Calu3 (cell line): ENCODE measurements at regions not wholly inside any gene's neighbourhood (a gene's known extent, or its start where the extent isn't known, plus 50 kb on each side); places are given as distances from the start of the nearest gene placed in this dataset.

Source experiments
- BruUV-seq: library from RNA; stranded (reverse); fragments of 400-500 nt; replicated peaks from 2 replicates; lab custom pipeline; 2021; lab: Mats Ljungman, UMichigan
- CTCF ChIA-PET: fragments of 300-600 bp; sonication (Branson Sonifier 250); formaldehyde crosslinking; loops from one replicate; lab custom pipeline; 2022; ENCODE audit warnings: antibody characterized with exemption; lab: Charles Lee
- DNase-seq: peaks from one replicate; pipeline ENCODE4 v3.0.0; 2022
- H3K27ac Mint-ChIP-seq: one replicate; pipeline ENCODE4 v1.8.0; 2022; ENCODE audit warnings: mixed read lengths; ENCODE audit not compliant: unreplicated experiment
- H3K27me3 Mint-ChIP-seq: one replicate; pipeline ENCODE4 v1.8.0; 2022; ENCODE audit warnings: mixed read lengths; ENCODE audit not compliant: unreplicated experiment
- H3K36me3 Mint-ChIP-seq: one replicate; pipeline ENCODE4 v1.8.0; 2022; ENCODE audit warnings: mild to moderate bottlenecking, moderate library complexity, mixed read lengths; ENCODE audit not compliant: insufficient read depth, unreplicated experiment
- H3K4me1 Mint-ChIP-seq: one replicate; pipeline ENCODE4 v1.8.0; 2022; ENCODE audit warnings: mild to moderate bottlenecking, low read depth, mixed read lengths; ENCODE audit not compliant: unreplicated experiment
- H3K4me3 Mint-ChIP-seq: one replicate; pipeline ENCODE4 v1.8.0; 2022; ENCODE audit warnings: mild to moderate bottlenecking, low read depth, moderate library complexity, mixed read lengths; ENCODE audit not compliant: unreplicated experiment
- H3K9me3 Mint-ChIP-seq: one replicate; pipeline ENCODE4 v1.8.0; 2022; ENCODE audit warnings: low read depth, mixed read lengths; ENCODE audit not compliant: unreplicated experiment
- intact Hi-C: fragments of 100-400 bp; cut with micrococcal nuclease; formaldehyde crosslinking; loops from one replicate; pipeline ENCODE4 v1.10.0; 2022; ENCODE audit not compliant: unreplicated experiment
- TF ChIP-seq, protein P1 (sequence below): fragments of 200-600 bp; IDR thresholded peaks from one replicate; pipeline ENCODE4 v1.8.0; 2022; ENCODE audit warnings: antibody characterized with exemption; ENCODE audit not compliant: unreplicated experiment

DNA sequence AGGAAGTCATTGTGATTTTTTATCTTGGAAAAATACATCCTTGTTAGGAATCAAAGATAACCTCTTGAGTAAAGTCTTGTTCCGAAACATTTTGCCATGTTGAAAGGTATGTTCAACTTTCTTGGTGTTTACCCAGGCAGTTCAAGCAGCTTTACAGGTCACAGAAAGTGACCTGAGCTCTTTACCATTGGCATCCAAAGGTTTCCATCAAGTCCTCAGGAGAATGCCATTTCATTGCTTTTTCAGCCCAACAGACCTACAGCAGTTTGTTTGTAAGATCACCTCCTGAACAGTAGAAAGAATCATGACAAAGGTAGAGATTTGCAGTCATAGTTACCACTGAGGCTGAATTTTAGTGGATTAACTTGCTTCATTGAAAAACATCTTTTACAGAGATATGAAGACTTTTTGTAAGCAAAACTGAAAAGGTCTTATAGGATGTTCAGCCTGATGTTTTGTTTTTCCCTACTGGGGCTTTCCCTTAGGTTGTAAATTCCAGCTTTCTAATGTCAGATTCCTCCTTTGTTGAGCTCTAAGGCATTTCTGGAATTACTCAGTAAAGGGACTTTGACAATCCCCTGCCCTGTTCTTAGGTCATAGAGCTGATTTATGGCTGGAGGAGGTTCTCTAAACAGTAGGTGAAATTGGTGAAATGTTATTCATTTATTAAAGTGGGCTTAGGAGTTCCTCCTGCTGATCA, 236.8 kb upstream of the RBMS1 start:
- no TSS peak for BruUV-seq
- intact Hi-C loops = no loop called here
- Mint-ChIP-seq H3K36me3 (no peaks in the 10 kb centered on the region), H3K9me3 (peaks cover 8% of the 10 kb centered on the region), H3K27me3 (no peaks in the 10 kb centered on the region), H3K27ac (no peak overlapping the region), H3K4me1 (no peaks in the 10 kb centered on the region), H3K4me3 (no peak overlapping the region)
- TF ChIP-seq, protein P1, sequence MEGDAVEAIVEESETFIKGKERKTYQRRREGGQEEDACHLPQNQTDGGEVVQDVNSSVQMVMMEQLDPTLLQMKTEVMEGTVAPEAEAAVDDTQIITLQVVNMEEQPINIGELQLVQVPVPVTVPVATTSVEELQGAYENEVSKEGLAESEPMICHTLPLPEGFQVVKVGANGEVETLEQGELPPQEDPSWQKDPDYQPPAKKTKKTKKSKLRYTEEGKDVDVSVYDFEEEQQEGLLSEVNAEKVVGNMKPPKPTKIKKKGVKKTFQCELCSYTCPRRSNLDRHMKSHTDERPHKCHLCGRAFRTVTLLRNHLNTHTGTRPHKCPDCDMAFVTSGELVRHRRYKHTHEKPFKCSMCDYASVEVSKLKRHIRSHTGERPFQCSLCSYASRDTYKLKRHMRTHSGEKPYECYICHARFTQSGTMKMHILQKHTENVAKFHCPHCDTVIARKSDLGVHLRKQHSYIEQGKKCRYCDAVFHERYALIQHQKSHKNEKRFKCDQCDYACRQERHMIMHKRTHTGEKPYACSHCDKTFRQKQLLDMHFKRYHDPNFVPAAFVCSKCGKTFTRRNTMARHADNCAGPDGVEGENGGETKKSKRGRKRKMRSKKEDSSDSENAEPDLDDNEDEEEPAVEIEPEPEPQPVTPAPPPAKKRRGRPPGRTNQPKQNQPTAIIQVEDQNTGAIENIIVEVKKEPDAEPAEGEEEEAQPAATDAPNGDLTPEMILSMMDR = no peak
- CTCF ChIA-PET = no interaction called here
- no peak for DNase-seq

DNA sequence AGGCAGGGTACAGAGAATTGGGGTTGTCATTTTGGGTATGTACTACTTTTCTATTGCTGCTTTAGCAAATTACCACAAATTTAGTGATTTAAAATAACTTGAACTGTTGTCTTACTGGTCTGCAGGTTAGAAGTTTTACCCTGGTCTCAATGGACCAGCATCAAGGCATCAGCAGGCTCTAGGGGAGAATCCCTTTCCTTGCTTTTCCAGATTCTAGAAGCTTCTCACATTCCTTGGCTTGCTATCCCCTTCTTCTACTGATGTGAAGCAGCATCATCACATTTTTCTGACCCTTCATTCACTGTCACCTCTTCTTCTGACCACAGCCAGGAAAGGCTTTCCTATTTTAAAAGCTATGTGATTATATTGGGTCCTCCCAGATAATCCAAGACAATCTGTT, 237.8 kb upstream of the RBMS1 start:
- intact Hi-C loops = no loop called here
- BruUV-seq = no TSS peak
- H3K36me3 Mint-ChIP-seq = no peaks in the 10 kb centered on the region
- H3K9me3 Mint-ChIP-seq = peaks cover 4% of the 10 kb centered on the region
- DNase-seq = no peak
- peaks cover 6% of the 10 kb centered on the region for H3K4me1 Mint-ChIP-seq
- H3K4me3 Mint-ChIP-seq = no peak overlapping the region
- H3K27me3 Mint-ChIP-seq = no peaks in the 10 kb centered on the region
- no peak overlapping the region for H3K27ac Mint-ChIP-seq
- TF ChIP-seq, protein P1 = no peak
- CTCF ChIA-PET = no interaction called here

DNA sequence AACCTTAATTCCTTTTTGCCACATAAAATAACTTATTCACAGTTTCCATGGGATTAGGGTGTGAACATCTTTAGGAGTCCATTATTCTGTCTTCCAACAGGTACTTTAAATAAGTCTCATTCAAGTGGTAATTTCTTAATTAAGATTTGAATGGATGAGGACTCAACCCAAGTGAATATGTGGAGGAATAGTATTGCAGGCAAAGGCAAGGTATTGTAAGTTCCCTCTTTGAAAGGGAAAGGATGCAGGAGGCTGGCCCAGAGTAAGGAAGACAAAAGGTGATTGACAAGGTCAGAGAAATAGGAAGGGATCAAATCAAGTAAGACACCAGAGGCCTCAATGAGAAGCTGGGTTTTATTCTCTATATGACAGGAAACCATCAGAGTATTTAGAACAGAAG, 238.2 kb upstream of the RBMS1 start:
- TF ChIP-seq, protein P1 = no peak
- intact Hi-C loops = no loop called here
- CTCF ChIA-PET = no interaction called here
- BruUV-seq = no TSS peak
- Mint-ChIP-seq H3K27ac (no peak overlapping the region), H3K9me3 (peaks cover 4% of the 10 kb centered on the region), H3K4me3 (no peak overlapping the region), H3K4me1 (peaks cover 11% of the 10 kb centered on the region), H3K36me3 (no peaks in the 10 kb centered on the region), H3K27me3 (no peaks in the 10 kb centered on the region)
- no peak for DNase-seq

GRCh38 chr2:160735696-160736095, 242.1 kb upstream of the RBMS1 start:
- H3K27me3 Mint-ChIP-seq = no peaks in the 10 kb centered on the region
- no peaks in the 10 kb centered on the region for H3K36me3 Mint-ChIP-seq
- DNase-seq = no peak
- H3K4me1 Mint-ChIP-seq = peaks cover 13% of the 10 kb centered on the region
- peaks cover 4% of the 10 kb centered on the region for H3K9me3 Mint-ChIP-seq
- no TSS peak for BruUV-seq
- no peak overlapping the region for H3K4me3 Mint-ChIP-seq
- intact Hi-C loops = no loop called here
- CTCF ChIA-PET = interaction anchor here (1.2 kb wide), 1 partner anchor 89 kb away, joined by 5 read pairs; no protein-coding TSS in a partner anchor
- TF ChIP-seq, protein P1 = no peak
- no peak overlapping the region for H3K27ac Mint-ChIP-seq
